T-helper 2 cell treated with Interferon-gamma antibody and Interleukin-4, amounts not matched to agents 100 ng/mL and 5 ng/mL, for 36 hours (primary cell): ENCODE measurements at regions not wholly inside any gene's neighbourhood (a gene's known extent, or its start where the extent isn't known, plus 50 kb on each side); places are given as distances from the start of the nearest gene placed in this dataset.

Experiments
- intact Hi-C: fragments of 100-400 bp; cut with micrococcal nuclease; formaldehyde crosslinking; loops from one replicate; pipeline ENCODE4 v1.15.1; 2023

DNA sequence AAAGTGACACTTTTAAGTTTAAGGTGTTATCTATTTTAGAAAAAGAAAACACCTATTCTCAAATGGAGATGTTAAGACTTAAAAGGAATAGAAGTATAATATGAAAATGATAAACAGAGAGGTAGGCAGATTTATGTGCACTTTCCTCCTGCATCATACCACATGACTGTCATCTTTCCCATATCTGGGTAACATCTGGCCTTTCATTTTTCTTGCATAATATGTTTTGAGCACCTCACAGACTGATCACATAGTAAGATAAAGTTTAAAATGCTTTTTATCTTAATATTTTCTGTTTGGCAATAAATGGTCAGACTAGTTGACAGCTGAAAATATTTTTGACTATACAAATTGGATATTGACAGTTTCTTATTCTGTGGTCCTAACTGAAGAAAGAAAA lies 1852.1 kb upstream of the PIK3C3 start:
- intact Hi-C loops, result no loop called here

GRCh38 chr18:40099641-40100040 lies 1855.4 kb upstream of the PIK3C3 start:
- intact Hi-C loops, result no loop called here

- intact Hi-C loops, result no loop called here
Observed at GRCh38 chr18:40096675-40097074, 1858.4 kb upstream of the PIK3C3 start.

GRCh38 chr18:40094441-40094840 lies 1860.6 kb upstream of the PIK3C3 start:
- intact Hi-C loops, result no loop called here

- intact Hi-C loops, result no loop called here
Observed at GRCh38 chr18:40088130-40088529, 1866.9 kb upstream of the PIK3C3 start.

- intact Hi-C loops, result no loop called here
Observed at GRCh38 chr18:40079786-40080185, 1875.2 kb upstream of the PIK3C3 start.

- intact Hi-C loops, result no loop called here
Observed at GRCh38 chr18:40075616-40076015, 1879.4 kb upstream of the PIK3C3 start.

DNA sequence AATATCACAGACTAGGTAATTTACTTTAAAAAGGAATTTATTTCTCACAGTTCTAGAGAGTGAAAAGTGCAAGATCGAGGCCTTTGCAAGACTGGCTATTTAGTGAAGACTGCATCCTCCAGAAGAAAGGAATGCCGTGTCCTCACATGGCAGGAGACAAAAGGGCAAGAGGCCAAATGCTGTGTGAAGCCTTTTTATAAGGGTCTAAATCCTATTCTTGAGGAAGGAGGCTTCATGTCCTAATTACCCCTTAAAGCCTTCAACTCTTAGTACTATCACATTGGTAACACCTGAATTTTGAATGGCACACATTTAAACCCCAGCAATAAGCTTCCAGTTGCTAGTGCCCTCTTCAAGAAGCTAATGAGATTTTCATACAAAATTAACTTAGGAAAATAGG lies 1882.3 kb upstream of the PIK3C3 start:
- intact Hi-C loops, result no loop called here

- intact Hi-C loops, result no loop called here
Observed at GRCh38 chr18:40066368-40066767, 1888.7 kb upstream of the PIK3C3 start.

- intact Hi-C loops, result no loop called here
Observed at GRCh38 chr18:40063488-40063887, 1891.5 kb upstream of the PIK3C3 start.

DNA sequence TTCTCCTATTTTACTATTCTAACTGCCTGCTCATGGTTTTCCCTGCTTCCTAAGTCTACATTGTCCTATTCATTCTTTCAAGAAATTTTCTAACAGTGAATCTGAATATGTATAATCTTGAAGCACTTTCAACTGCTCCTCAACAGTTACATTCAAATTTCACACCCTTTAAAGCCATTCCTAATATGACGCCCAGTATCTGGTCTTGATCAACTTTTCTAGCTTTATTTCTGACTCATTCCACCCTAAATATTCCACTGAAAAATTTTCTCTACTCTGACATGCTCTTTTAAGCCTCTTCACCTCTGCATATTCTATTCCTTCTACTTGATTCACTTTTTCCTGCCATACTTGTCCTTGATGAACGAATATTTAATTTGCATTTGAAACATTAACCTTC lies 1893.9 kb upstream of the PIK3C3 start:
- intact Hi-C loops, result no loop called here

DNA sequence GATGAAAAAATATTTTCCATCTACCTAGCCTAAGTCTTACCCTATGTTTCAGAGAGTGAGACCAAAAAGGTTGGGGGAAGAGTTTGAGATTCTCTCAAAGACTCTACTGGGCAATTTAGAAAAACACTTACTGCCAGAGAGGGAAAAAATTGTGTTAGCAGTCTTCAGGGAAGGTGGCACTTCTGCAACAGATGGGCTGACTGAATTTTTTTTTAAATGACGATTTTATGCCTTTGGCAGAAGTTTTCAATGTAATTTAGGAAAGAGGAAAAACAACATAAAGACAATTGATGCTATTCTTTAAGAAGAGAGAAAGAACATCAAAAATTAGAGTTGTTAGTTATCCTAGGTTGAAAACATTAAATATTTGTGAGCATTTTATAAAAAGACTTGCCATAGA lies 1894.5 kb upstream of the PIK3C3 start:
- intact Hi-C loops, result no loop called here

DNA sequence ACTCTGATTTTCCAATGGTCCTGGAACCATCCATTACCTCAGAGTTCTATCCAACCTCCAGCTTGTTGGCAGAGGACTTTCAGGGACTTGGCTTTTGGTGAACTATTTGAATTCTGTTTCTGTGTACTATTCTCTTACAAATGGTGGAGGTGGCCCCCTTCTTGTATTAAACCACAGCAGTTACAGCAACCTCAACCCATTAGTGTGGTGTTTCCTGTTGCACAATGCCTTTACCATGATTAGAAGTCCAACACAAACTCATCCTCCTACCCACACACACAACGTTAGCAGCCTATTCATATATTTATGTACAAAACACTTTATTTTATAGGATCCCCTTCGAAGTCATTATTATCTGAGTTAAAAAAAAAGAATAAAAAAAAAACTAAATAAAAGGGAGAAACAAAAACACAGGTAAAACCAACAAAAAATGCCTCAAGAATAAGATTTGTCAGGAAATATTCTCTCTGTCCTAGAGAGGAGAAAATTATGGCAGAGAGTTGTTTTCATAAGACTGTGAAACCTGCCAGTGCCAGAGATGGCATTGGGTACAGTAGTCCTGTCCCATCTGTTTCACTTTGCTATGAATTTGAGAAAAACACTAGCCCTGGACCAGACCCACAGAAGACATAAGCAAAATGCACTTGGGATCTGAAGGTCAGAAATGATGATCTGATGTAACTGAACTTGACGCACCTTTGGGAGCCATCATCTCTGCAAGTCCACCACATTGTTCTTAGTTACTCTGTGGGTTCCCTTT lies 1896.0 kb upstream of the PIK3C3 start:
- intact Hi-C loops, result no loop called here

DNA sequence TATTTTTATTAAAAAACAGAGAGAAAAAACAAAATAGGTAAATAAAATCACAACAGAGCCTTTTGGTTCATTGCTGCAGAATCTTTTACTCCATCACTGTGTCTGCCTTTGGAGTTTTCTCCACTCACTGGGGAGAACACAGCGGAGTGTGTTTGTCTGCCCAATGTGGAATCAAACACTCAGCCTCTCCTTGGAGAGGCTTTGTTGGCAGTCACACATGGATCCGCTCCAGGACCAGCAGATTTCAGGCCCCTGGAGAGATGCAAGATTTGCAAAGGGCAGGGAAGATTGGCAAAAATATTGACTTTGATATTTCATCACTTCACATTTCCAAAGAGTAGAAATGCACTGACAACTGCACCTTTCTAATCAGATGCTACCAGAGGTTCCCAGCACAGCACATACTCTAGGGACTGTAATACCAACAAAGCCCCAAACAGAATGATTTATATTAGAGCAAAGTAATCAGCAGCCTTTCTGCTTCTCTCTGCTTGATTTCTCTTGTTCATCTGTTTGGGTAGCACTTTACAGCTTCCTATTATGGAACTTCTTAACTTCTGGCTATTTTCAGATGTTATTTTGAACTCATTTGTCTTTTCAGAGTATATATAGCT lies 1898.8 kb upstream of the PIK3C3 start:
- intact Hi-C loops, result no loop called here

- intact Hi-C loops, result no loop called here
Observed at GRCh38 chr18:40055262-40055661, 1899.8 kb upstream of the PIK3C3 start.

DNA sequence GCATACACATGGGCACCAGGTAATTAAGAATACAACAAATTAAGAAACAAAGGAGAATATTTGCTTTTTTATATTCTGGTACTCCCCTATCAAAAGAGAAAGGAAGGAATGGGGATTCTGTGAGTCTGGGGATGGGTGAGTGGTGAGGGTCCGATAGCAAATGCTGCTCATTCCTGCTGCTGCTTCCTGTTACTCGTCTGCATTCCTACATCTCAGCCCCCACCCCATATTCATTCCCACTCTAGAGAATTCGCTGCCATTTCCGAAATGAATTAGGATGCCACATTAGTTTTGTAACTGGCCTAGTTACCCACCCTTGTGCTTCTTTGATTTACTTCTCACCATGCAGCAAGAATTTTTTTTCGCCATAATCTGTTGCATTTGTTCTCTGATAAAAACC lies 1905.3 kb upstream of the PIK3C3 start:
- intact Hi-C loops, result no loop called here

GRCh38 chr18:40048886-40049650 lies 1906.0 kb upstream of the PIK3C3 start:
- intact Hi-C loops, result no loop called here

DNA sequence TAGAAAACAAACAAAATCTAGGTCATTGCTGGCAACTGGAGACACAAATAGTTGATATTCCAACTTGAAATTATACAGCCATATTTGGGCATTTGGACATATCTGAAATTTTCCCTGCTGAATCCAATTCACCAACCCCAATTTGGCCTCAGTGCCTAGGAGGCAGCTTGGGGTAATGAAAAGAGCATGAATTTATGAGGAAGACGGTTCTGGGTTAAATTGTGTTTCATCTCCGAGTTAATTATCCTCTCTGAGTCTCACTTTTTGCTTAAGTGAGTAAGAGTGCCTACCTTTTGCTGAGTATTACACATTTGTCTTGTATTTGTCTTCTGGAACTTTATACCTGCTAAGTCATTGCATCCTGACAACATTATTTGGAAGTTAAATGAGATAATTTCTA lies 1906.8 kb upstream of the PIK3C3 start:
- intact Hi-C loops, result no loop called here

DNA sequence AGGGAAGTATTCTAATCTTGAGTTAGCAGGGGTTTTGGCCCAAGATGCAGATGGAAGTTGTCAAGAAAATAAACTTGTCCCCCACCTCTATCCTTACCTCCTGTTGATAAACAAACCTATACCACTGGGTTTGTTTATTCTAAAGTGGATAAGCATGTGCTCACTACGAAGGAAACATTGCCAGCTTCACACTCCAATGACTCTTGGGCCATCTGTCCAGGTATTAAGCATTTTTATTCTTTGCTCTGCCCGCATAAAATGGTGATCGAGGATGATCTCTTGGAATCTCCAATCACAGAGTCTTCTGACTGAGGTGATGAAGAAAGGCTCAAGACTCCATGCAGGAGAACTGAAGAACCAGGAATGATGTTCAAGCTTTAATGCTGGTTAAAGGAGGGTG lies 1908.4 kb upstream of the PIK3C3 start:
- intact Hi-C loops, result no loop called here

DNA sequence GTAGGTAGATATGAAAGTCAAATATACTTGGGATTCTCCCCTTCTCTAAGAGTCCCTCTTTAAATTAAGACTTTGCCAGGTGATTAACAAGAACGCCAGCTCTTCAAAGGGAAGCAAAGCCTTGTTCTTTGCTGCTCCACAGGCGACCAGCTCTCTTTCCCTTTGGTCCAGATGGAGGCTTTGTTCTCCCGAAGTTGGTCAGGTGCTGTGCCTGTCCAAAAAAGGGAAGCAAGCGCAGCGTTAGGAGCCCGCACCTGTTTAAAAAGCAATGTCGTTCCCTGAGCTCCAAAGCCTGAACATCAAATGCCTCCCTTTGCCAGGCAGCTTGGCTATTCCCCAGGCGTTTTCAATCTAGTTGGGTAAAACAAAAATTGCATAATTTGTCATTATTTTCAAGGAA lies 1913.1 kb upstream of the PIK3C3 start:
- intact Hi-C loops, result no loop called here

- intact Hi-C loops, result no loop called here
Observed at GRCh38 chr18:40040574-40040973, 1914.5 kb upstream of the PIK3C3 start.

- intact Hi-C loops, result no loop called here
Observed at GRCh38 chr18:40037356-40037755, 1917.7 kb upstream of the PIK3C3 start.

DNA sequence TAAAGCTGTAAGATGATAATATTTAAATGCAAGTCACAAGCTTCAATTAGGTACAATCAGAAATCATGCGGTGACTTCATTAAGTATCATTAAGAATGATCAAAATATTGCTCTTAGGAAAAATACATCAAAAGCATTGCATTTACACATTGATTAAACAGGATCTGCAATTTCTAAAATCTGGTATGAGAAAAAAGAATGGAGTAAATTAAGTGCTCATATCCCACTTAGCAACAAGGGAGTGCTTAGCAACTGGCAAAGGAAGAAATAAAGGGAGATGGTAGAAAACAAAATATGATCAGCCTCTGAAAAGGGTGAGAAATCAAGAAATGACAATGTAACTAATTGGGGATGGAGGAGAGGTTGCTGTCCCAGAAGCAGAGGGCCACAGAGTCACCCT lies 1918.2 kb upstream of the PIK3C3 start:
- intact Hi-C loops, result no loop called here
